Gastroesophageal sphincter (tissue), 3 donors: ENCODE measurements at regions not wholly inside any gene's neighbourhood (a gene's known extent, or its start where the extent isn't known, plus 50 kb on each side); places are given as distances from the start of the nearest gene placed in this dataset.

Experiments
- EP300 ChIP-seq: sonication (generic); formaldehyde crosslinking; IDR thresholded peaks from one replicate; pipeline ENCODE4 v1.6.1; 2017; ENCODE audit warnings: antibody characterized with exemption, mild to moderate bottlenecking
- TF ChIP-seq, protein P1 (sequence below), 4 experiments: fragments of 200-600 bp in 2 of 4; fragments of 450-650 bp in 2 of 4; sonication (generic) in 1 of 4; IDR thresholded peaks; one replicate each; pipeline ENCODE4 v1.5.1; 2017 to 2019; ENCODE audit warnings: antibody characterized with exemption in 4 of 4, mild to moderate bottlenecking in 2 of 4, moderate library complexity in 2 of 4

DNA sequence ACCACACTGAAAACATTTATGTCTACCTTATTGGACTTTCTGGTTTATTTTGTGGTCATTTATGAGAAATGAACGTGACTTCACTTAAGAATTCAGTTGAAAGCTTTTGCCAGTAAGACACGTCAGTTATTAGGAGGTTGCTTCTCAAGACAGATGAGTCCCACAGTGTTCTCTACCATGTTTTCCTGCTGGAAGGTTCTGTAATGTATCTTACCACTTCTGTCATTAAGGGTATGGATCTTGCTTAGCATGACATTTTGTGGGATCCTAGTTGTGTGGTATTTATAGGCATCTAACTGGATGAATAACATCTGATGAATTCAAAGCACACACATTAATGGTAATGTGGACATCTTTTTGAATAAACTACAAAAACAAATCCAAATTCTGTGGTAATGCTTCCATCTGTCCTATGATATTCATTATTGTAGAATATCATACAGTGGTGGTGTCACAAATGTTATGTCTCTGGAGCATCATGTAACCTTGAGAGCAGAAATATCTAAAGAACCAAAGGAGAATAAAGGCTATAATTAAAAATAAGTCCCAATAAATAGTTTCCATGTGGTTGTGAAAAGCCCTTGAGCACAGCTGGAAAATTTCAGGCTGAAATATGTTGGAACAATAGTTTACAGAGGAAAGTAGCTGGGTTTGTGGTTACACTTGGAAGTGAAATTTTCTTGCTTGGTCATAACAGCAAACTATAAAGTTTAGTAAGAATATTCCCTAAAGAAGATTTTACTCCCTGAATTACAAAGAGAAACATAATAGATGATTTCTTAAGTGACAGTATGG is 61.5 kb downstream of the C3orf38 start:
- TF ChIP-seq, protein P1, sequence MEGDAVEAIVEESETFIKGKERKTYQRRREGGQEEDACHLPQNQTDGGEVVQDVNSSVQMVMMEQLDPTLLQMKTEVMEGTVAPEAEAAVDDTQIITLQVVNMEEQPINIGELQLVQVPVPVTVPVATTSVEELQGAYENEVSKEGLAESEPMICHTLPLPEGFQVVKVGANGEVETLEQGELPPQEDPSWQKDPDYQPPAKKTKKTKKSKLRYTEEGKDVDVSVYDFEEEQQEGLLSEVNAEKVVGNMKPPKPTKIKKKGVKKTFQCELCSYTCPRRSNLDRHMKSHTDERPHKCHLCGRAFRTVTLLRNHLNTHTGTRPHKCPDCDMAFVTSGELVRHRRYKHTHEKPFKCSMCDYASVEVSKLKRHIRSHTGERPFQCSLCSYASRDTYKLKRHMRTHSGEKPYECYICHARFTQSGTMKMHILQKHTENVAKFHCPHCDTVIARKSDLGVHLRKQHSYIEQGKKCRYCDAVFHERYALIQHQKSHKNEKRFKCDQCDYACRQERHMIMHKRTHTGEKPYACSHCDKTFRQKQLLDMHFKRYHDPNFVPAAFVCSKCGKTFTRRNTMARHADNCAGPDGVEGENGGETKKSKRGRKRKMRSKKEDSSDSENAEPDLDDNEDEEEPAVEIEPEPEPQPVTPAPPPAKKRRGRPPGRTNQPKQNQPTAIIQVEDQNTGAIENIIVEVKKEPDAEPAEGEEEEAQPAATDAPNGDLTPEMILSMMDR (IDR thresholded peaks at IDR 0.05), result no peak
- TF ChIP-seq EP300, result no peak
